NCI-H1417 (cell line): ENCODE measurements at regions not wholly inside any gene's neighbourhood (a gene's known extent, or its start where the extent isn't known, plus 50 kb on each side); places are given as distances from the start of the nearest gene placed in this dataset.
"Not testable (repeated sequence)": the region's sequence is repeated elsewhere in the genome, so short reads cannot be mapped to it uniquely, and the experiment has no call there.

Source experiments
- DNase-seq, 3 experiments: peaks; one replicate each; lab custom pipeline; 2025; lab: John Stamatoyannopoulos, UW

GRCh38 chr14:81955123-81955522, 421.5 kb upstream of the SEL1L start:
- no peak for DNase-seq

GRCh38 chr14:81960781-81961180, 427.1 kb upstream of the SEL1L start:
- DNase-seq: no peak

- no peak for DNase-seq
These were observed 430.2 kb upstream of the SEL1L start for GRCh38 chr14:81963846-81964245.

DNA sequence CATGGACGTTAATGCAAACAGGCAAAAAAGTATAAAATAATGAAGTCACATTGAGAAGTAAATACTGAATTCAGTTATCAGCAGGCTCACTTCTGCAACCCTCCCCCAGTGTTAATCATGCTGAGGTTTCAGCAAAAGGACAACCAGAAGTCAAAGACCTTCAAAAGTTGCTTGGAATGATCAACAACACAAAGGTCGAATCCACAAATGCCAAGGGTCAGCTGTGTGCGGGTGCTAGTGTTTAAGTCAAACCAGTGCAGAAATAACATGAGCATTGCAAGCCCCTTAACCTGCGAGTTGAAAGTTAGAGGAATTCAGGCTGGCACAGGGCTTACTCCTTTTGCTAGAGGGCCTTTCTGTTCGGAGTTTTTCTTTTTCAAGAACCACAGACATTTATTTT, 436.7 kb upstream of the SEL1L start:
- no peak for DNase-seq

DNA sequence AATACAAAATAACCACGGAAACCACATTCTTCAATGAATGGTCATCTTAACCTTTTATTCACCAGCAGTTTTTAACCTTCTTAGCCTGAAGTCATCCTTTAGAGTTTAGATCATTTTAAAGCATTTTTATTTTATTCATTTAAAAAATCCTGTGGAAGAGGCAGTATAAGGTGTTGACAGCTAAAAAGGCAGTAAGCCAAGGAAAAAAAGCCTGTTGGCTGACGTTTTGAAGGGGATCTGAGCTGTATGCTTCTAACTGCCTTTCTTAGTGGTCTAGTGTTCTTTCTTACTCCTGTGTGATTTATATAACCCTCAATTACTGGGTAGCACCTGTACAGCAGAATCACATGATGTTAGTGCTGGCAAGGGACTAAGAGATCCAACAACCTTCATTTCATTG, 438.3 kb upstream of the SEL1L start:
- peak in 1 of 3 experiments; percentile 17 for DNase-seq

- no peak for DNase-seq
These were observed 438.9 kb upstream of the SEL1L start for GRCh38 chr14:81972601-81973000.

GRCh38 chr14:81974543-81974942, 440.9 kb upstream of the SEL1L start:
- DNase-seq: no peak

DNA sequence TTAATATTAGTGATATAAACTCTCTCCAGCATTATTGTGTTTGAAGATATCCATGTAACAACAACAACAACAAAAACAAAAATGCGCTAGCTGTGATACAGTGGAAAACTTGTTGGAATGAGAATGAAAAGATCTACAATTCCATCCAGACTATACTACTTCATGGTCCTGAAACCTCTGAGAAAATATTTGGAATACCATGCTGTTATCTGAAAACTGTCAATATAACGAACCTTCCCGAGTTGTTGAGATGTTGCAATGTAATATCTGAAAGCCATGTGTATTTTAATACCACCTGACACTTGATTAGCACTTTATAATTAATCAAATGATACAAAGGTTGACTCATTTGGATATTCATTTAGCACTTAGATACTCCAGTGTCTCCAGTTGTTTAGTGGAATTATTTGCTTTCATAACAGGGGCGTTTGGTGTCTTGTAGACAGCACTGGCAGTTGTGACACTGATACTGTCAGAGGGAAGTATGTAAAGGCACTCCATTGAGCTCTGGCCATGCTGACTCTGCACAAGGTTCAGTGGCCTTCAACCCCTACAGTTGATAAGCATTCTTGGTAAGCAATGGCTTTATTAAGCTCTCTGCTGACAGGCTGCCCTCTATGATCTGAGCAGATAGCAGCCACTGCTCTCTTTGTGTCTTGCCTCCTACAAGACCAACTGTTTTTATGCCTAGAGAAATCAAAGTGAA, 447.1 kb upstream of the SEL1L start:
- no peak for DNase-seq

- no peak for DNase-seq
These were observed 447.6 kb upstream of the SEL1L start for GRCh38 chr14:81981307-81981675.

DNA sequence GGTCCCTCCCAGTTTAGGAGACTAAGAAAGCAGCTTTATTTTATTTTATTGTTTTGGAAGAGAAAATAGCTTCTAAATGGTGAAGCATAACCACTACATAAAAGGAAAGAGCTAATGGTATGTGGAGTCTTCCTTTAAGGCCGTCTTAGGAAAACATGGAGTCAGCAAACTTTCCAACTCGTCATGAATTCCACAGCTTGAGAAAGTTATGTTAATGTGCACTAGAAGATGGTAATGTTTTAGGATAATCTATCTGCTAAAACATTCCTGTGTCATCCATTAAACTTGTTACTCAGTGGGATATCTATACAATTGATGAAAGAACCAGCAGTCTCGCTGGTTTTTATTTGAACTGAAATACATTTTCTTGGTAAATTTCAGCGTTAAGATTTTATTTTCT, 448.4 kb upstream of the SEL1L start:
- no peak for DNase-seq

DNA sequence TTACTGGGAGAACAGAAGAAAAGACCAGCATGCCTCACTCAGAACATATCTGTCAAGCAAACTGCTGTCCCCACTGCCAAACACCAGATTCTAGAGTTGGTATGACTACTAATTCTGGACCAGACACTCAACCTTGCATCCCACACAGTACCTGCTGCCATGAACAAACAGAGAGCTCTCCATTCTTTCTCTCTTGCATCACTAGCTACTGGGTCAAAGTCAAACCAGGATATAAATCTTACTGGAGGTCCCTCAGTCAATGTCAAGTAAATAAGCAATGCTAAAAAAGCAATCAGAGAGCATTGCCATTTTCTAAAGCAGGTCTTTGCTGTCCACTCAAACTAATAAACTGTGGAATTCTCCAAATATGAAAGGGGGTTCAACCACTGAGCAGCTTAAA, 452.4 kb upstream of the SEL1L start:
- DNase-seq: no peak

- DNase-seq: no peak
These were observed 455.6 kb upstream of the SEL1L start for GRCh38 chr14:81989211-81989610.

GRCh38 chr14:81990312-81990761, 456.7 kb upstream of the SEL1L start:
- DNase-seq: peak; percentile 55 to 84 (median 73)

DNA sequence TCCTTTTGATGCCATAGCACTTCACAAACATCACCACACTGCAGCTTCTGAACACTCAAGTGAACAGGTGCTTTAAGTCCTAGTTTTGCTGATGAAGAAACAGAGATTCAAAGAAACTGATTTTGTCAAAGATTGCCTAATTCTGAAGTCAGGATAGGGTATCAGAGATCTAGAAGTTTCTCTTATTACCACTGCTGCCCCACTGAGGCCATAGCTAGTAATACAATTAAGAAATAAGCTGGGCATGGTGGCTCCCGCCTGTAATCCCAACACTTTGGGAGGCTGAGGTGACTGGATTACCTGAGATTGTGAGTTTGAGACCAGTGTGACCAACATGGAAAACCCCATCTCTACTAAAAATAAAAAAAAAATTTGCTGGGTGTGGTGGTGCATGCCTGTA, 458.3 kb upstream of the SEL1L start:
- peak in 1 of 3 experiments; percentile 15 for DNase-seq

- no peak for DNase-seq
These were observed 459.8 kb upstream of the SEL1L start for GRCh38 chr14:81993432-81993831.

- peak in 1 of 3 experiments; percentile 7 for DNase-seq
These were observed 469.8 kb upstream of the SEL1L start for GRCh38 chr14:82003426-82003825.

DNA sequence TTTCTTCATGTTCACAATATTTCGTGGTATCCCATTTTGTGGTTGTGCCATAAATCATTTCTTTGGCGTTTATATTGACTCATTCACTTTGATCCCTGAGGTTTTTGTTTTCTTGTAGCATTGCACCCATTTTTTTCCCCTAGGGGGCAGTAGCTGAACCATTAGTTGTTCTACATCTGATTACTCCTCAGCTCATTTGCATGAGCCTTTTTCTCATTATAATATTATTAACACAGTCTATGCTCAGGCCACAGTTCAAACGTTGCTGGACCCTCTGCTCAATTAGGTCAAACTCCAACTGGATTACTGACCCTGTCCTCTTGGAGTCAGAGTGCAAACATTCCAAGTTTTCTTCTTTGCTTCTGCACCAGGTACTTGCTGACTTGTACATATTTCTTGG, 475.4 kb upstream of the SEL1L start:
- DNase-seq: peak in 2 of 3 experiments; percentile 25 to 34

GRCh38 chr14:82009993-82010392, 476.3 kb upstream of the SEL1L start:
- DNase-seq: no peak

- no peak for DNase-seq
These were observed 477.8 kb upstream of the SEL1L start for GRCh38 chr14:82011460-82011859.

DNA sequence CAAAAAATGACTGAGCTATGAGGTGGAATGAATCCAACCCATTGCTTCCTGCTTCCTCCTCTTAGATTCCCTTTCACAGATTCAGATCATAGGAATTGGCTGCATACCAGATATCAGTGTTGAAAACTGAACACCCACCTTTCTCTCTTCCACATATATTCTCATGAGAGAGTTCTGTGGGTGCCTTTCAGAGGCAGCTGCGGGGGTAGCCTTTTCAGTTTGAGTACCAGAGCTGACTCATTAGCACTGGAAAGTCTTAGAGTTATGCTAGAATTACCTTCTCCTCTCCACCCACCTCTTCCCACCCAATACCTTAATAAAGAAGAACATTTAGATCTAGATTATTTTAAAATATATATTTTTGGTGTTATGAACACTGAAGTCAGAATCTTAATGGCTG, 495.4 kb upstream of the SEL1L start:
- no peak for DNase-seq

GRCh38 chr14:82035397-82035796, 501.7 kb upstream of the SEL1L start:
- DNase-seq: no peak

DNA sequence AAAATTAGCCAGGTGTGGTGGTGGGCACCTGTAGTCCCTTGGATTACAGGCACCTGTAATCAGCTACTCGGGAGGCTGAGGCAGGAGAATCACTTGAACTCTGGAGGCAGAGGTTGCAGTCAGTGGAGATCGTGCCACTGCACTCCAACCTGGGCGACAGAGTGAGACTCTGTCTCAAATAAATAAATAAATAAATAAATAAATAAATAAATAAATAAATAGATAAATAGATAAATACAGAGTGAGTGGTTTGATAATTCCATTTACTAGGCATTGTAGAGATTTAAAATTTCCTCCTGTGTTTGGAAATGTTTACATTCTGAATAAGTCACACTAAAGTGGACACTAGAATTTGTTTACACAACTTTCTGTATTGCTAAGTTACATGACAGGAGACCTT, 504.4 kb upstream of the SEL1L start:
- not testable (repeated sequence) for DNase-seq

DNA sequence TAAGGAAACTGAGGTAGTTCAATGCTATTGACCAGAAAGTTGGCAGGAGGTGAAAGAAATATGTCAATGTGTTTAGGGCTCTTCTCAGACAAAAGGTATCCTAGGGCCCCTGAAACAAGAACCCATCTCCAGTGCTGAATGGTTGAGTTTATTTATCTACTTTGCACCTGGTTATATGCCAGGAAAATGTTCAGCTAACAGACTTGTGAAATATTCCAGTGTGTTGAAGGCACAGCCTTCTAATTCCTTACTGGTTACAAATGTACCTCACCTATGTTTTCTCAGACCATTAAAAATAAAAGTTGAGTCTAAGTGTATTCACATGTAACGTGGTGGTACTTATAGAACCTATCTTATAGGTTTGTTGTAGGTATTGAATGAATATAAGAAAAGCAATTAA, 511.7 kb upstream of the SEL1L start:
- no peak for DNase-seq

DNA sequence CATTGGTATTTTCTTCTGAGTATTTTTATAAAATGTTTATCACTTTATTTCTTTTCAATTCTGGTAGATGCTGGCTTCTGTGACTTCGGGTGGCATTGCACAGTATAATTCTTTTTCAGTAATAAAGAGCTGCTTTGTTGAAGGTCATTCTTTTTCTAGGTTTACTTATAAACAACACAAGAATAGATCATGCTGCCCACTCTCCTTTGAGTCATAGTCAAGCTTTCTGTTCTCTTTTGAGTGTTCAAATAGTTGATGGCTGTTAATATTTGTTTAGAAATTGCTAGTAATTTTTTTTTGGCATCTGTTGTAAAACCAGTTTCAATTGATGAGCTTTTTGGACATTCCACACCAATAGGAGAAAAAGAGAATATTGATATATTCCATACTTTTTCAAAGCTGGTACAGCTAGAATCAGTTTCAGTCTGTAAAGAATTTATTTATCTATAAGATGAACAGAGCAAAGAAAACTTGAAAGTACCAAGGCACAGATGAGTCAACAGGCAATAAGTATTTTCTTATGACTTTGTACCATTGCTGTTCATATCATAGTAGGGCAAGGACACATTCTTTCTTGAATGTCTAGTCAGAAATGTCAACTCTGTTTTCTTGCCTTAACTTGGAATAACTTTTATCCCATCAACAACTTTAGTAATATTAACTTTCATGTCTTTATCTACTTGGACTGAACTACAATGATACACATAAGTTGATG, 513.0 kb upstream of the SEL1L start:
- no peak for DNase-seq
